NB4 (cell line): ENCODE measurements at regions not wholly inside any gene's neighbourhood (a gene's known extent, or its start where the extent isn't known, plus 50 kb on each side); places are given as distances from the start of the nearest gene placed in this dataset.

ENCODE experiments used
- POLR2A ChIP-seq: IDR thresholded peaks from 2 replicates; pipeline ENCODE4 v1.6.1; 2011; ENCODE audit warnings: mild to moderate bottlenecking; ENCODE audit not compliant: insufficient read length; ENCODE audit errors: extremely low read depth
- TF ChIP-seq, protein P1 (sequence below): IDR thresholded peaks from one replicate; pipeline ENCODE4 v1.5.1; 2012; ENCODE audit warnings: low read depth, low read length

- TF ChIP-seq, protein P1, sequence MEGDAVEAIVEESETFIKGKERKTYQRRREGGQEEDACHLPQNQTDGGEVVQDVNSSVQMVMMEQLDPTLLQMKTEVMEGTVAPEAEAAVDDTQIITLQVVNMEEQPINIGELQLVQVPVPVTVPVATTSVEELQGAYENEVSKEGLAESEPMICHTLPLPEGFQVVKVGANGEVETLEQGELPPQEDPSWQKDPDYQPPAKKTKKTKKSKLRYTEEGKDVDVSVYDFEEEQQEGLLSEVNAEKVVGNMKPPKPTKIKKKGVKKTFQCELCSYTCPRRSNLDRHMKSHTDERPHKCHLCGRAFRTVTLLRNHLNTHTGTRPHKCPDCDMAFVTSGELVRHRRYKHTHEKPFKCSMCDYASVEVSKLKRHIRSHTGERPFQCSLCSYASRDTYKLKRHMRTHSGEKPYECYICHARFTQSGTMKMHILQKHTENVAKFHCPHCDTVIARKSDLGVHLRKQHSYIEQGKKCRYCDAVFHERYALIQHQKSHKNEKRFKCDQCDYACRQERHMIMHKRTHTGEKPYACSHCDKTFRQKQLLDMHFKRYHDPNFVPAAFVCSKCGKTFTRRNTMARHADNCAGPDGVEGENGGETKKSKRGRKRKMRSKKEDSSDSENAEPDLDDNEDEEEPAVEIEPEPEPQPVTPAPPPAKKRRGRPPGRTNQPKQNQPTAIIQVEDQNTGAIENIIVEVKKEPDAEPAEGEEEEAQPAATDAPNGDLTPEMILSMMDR, result no peak
- TF ChIP-seq POLR2A, result no peak
Measured at GRCh38 chr15:39393575-39394335, 187.1 kb upstream of the THBS1 start.
